K562 (cell line): ENCODE measurements at regions not wholly inside any gene's neighbourhood (a gene's known extent, or its start where the extent isn't known, plus 50 kb on each side); places are given as distances from the start of the nearest gene placed in this dataset.

Experiments
- ATAC-seq: fragments of 200-7000 bp; cut with Tn5 transposase; 3 replicates; pipeline ENCODE4 v1.9.1; 2020; ENCODE audit warnings: moderate library complexity
- BruUV-seq: library from RNA; stranded (reverse); fragments of 400-500 nt; replicated peaks from 2 replicates; lab custom pipeline; 2021; lab: Mats Ljungman, UMichigan
- CTCF ChIA-PET: fragments of 300-600 bp; formaldehyde crosslinking; extraction: SDS; loops from one replicate; lab custom pipeline; 2021; ENCODE audit warnings: low intra/inter-chr PET ratio; lab: Yijun Ruan, JAX
- POLR2A ChIA-PET: fragments of 300-600, 350-650 bp; sonication (Branson Sonifier 250); formaldehyde crosslinking; extraction: SDS; loops from one replicate; lab custom pipeline; 2021; ENCODE audit warnings: antibody characterized with exemption, inconsistent platforms; lab: Yijun Ruan, JAX
- DNase-seq, 4 experiments: peaks; one replicate each; pipeline versions ENCODE4 v3.0.0 to v3.0.0-alpha.2; 2011 to 2018; ENCODE audit warnings: low spot score in 3 of 4, mixed read lengths in 3 of 4; ENCODE audit errors: extremely low read depth in 1 of 4
- FAIRE-seq: peaks from 2 replicates; lab custom pipeline; 2011; peaks lifted over from hg19 to GRCh38; lab: Jason Lieb, UNC
- H2AFZ ChIP-seq: 2 replicates; pipeline ENCODE4 v1.6.0; 2011; ENCODE audit warnings: low read depth, low read length, control low read depth, inconsistent platforms
- H3K27ac ChIP-seq: fragments of 200-600 bp; 3 replicates; pipeline ENCODE4 v1.8.0; 2011; ENCODE audit warnings: low read depth, mild to moderate bottlenecking, control low read depth, inconsistent platforms, low read length, moderate library complexity, mixed read lengths; ENCODE audit errors: extremely low read depth
- H3K27me3 ChIP-seq, 2 experiments: fragments of 300-600 bp in 1 of 2; 2 replicates in 1 of 2; 3 replicates in 1 of 2; pipeline versions ENCODE4 v1.6.0 to v1.8.0; 2011; ENCODE audit warnings: inconsistent platforms in 2 of 2, low read length in 2 of 2, mild to moderate bottlenecking in 1 of 2, mixed read lengths in 1 of 2, moderate library complexity in 1 of 2; ENCODE audit not compliant: control insufficient read depth in 2 of 2, insufficient read depth in 2 of 2
- H3K36me3 ChIP-seq: fragments of 300-600 bp; 3 replicates; pipeline ENCODE4 v1.8.0; 2011; ENCODE audit warnings: mild to moderate bottlenecking, low read length, inconsistent platforms; ENCODE audit not compliant: control insufficient read depth, insufficient read depth
- H3K4me1 ChIP-seq, 2 experiments: fragments of 200-600 bp in 1 of 2; replicated peaks in 1 of 2; 2 replicates in 1 of 2; 3 replicates in 1 of 2; pipeline versions ENCODE4 v1.5.1 to v1.8.0; 2011; ENCODE audit warnings: inconsistent platforms in 2 of 2, low read length in 2 of 2, mild to moderate bottlenecking in 1 of 2, mixed read lengths in 1 of 2, moderate library complexity in 1 of 2; ENCODE audit not compliant: control insufficient read depth in 2 of 2, insufficient read depth in 2 of 2
- H3K4me2 ChIP-seq: 2 replicates; pipeline ENCODE4 v1.6.1; 2011; ENCODE audit warnings: low read length, control low read depth, inconsistent platforms, mixed read lengths; ENCODE audit not compliant: insufficient read depth
- H3K4me3 ChIP-seq: fragments of 200-600 bp; sonication (generic), shearing (Covaris generic); 2 replicates; pipeline ENCODE4 v1.5.1; 2016; ENCODE audit warnings: control low read depth, inconsistent platforms
- H3K79me2 ChIP-seq: fragments of 200-600 bp; 3 replicates; pipeline ENCODE4 v1.8.0; 2011; ENCODE audit warnings: low read length, inconsistent platforms; ENCODE audit not compliant: control insufficient read depth, insufficient read depth
- H3K9ac ChIP-seq, 2 experiments: 2 replicates each; pipeline versions ENCODE4 v1.6.0 to v1.6.1; 2011; ENCODE audit warnings: low read depth in 2 of 2, low read length in 2 of 2, control low read depth in 1 of 2, inconsistent platforms in 1 of 2, mild to moderate bottlenecking in 1 of 2, mixed read lengths in 1 of 2; ENCODE audit not compliant: insufficient read depth in 1 of 2
- H3K9me1 ChIP-seq: one replicate; pipeline ENCODE4 v1.6.0; 2011; ENCODE audit warnings: inconsistent platforms, mild to moderate bottlenecking, low read length, moderate library complexity; ENCODE audit not compliant: control insufficient read depth, insufficient read depth
- H3K9me3 ChIP-seq: replicated peaks from 2 replicates; pipeline ENCODE4 v1.5.1; 2011; ENCODE audit warnings: low read depth, low read length, inconsistent platforms; ENCODE audit not compliant: control insufficient read depth, insufficient read depth
- H4K20me1 ChIP-seq: replicated peaks from 2 replicates; pipeline ENCODE4 v1.6.1; 2011; ENCODE audit warnings: low read length, inconsistent platforms, mixed read lengths; ENCODE audit not compliant: control insufficient read depth, insufficient read depth
- CREB1 ChIP-seq, 2 experiments: sonication (generic) in 1 of 2; formaldehyde crosslinking in 1 of 2; IDR thresholded peaks; 2 replicates each; pipeline versions ENCODE4 v1.6.1 to v1.8.0; 2012 to 2022; ENCODE audit warnings: inconsistent platforms in 1 of 2, mild to moderate bottlenecking in 1 of 2, missing genetic modification reagents in 1 of 2, moderate library complexity in 1 of 2
- ILF3 ChIP-seq: fragments of 450-650 bp; IDR thresholded peaks from 2 replicates; pipeline ENCODE4 v1.6.1; 2018; ENCODE audit warnings: antibody characterized with exemption, mild to moderate bottlenecking, moderate library complexity, borderline replicate concordance
- ILK ChIP-seq: fragments of 450-650 bp; IDR thresholded peaks from 2 replicates; pipeline ENCODE4 v1.6.1; 2016; ENCODE audit warnings: missing genetic modification characterization, low read depth, mild to moderate bottlenecking, missing compliant biosample characterization, moderate library complexity, borderline replicate concordance
- MEIS2 ChIP-seq: fragments of 450-650 bp; IDR thresholded peaks from 2 replicates; pipeline ENCODE4 v1.6.1; 2014; ENCODE audit warnings: mild to moderate bottlenecking; ENCODE audit not compliant: partially characterized antibody
- RAD21 ChIP-seq, 2 experiments: fragments of 250-450 bp in 1 of 2; fragments of 450-650 bp in 1 of 2; sonication (Bioruptor Pico) in 1 of 2; formaldehyde crosslinking in 1 of 2; IDR thresholded peaks in 1 of 2; conservative IDR thresholded peaks in 1 of 2; 2 replicates each; pipeline versions ENCODE4 v1.4.0 to v1.8.0; 2020 to 2022; ENCODE audit warnings: mild to moderate bottlenecking in 2 of 2, moderate library complexity in 1 of 2
- TARDBP ChIP-seq: fragments of 450-650 bp; IDR thresholded peaks from 2 replicates; pipeline ENCODE4 v1.6.1; 2016
- TBL1XR1 ChIP-seq, 2 experiments: IDR thresholded peaks; 2 replicates each; pipeline ENCODE4 v1.6.1; 2012; ENCODE audit warnings: improper control_type of control experiment in 2 of 2, low read length in 2 of 2, mild to moderate bottlenecking in 1 of 2
- ZNF561 ChIP-seq: fragments of 450-650 bp; formaldehyde crosslinking; conservative IDR thresholded peaks from 2 replicates; pipeline ENCODE4 v1.4.0; 2020; ENCODE audit warnings: mild to moderate bottlenecking, moderate library complexity
- ZNF696 ChIP-seq: fragments of 250-450 bp; sonication (Bioruptor Pico); conservative IDR thresholded peaks from 2 replicates; pipeline ENCODE4 v1.4.0; 2020; ENCODE audit warnings: mild to moderate bottlenecking, moderate library complexity
- WGBS: fragments of 100-300 bp; shearing (Covaris generic); methylation state at CpG from one replicate; pipeline ENCODE4 v1.1.6; 2016; ENCODE audit warnings: low coverage, mixed read lengths; ENCODE audit not compliant: insufficient coverage; ENCODE audit errors: missing lambda C conversion rate; 5-methylcytosine and 5-hydroxymethylcytosine counted together
- in situ Hi-C: fragments of 300-500 bp; cut with MboI; formaldehyde crosslinking; loops from 4 replicates; pipeline ENCODE4 v1.15.0; 2018; ENCODE audit warnings: inconsistent platforms, mixed read lengths
- intact Hi-C: fragments of 100-400 bp; cut with micrococcal nuclease; formaldehyde crosslinking; loops from 2 replicates; pipeline ENCODE4 v1.14.2; 2022
- TF ChIP-seq, protein P1 (sequence below): fragments of 250-450 bp; sonication (Bioruptor Pico); IDR thresholded peaks from 2 replicates; pipeline ENCODE4 v1.5.0; 2021
- TF ChIP-seq, protein P2 (sequence below): fragments of 450-650 bp; IDR thresholded peaks from 2 replicates; pipeline ENCODE4 v1.6.1; 2017; ENCODE audit warnings: antibody characterized with exemption, mild to moderate bottlenecking

DNA sequence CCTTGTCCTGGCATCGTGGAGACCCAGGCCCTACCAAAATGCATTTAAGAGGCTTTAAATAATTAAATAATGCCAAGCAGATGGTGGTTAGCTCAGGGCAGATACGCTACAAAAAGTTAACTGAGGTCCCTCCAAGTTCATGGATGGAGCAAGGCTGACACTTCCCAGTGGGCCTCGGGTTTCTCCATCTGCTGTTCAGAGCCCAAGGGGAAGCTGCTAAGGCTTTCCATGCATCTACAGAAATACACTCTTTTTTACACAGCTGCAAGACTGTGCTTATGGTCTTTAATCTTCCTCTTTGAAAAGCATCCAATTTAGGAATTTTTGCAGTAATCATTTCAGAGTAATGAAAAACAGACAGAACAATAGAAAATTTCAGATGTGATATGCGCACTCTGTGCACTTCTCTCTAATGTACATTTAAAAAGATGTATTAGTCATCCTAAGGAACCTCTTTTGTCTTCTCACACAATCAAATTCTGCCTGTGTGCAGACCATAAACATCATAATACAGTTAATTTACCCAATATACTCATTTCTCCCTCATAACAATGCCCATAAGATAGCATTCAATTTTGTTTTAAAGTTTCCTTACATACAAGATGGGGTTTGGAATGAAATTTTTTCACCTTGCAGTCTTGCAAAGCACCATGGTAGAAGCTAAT lies 173.2 kb upstream of the ATP1B1 start:
- ATAC-seq: no peak
- CTCF ChIA-PET: no interaction called here

More for the DNA sequence above, 173.2 kb upstream of the ATP1B1 start:
- no TSS peak for BruUV-seq
- Histone ChIP-seq H2AFZ (no peak overlapping the region), H3K9ac (no peak overlapping the region), H3K9me3 (no peaks in the 10 kb centered on the region), H3K79me2 (no peaks in the 10 kb centered on the region), H3K4me3 (no peak overlapping the region), H3K27ac (no peak overlapping the region), H4K20me1 (no peaks in the 10 kb centered on the region), H3K4me1 (no peaks in the 10 kb centered on the region), H3K27me3 (no peaks in the 10 kb centered on the region), H3K9me1 (no peaks in the 10 kb centered on the region), H3K36me3 (no peaks in the 10 kb centered on the region), H3K4me2 (no peak overlapping the region)
- intact Hi-C loops: no loop called here
- TF ChIP-seq, protein P1, sequence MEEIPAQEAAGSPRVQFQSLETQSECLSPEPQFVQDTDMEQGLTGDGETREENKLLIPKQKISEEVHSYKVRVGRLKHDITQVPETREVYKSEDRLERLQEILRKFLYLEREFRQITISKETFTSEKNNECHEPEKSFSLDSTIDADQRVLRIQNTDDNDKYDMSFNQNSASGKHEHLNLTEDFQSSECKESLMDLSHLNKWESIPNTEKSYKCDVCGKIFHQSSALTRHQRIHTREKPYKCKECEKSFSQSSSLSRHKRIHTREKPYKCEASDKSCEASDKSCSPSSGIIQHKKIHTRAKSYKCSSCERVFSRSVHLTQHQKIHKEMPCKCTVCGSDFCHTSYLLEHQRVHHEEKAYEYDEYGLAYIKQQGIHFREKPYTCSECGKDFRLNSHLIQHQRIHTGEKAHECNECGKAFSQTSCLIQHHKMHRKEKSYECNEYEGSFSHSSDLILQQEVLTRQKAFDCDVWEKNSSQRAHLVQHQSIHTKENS (CRISPR knock-in tag): no peak
- TF ChIP-seq ILK (tag) (no peak), ZNF561 (CRISPR knock-in tag) (no peak), TBL1XR1 (IDR thresholded peaks at IDR 0.05; ENCODE audit: low read length in 2 of 2) (no peak), MEIS2 (no peak), ILF3 (no peak), ZNF696 (CRISPR knock-in tag) (no peak), RAD21 (CRISPR knock-in tag; conservative IDR thresholded peaks at IDR 0.05 in 1 of 2, IDR thresholded peaks at IDR 0.05 in 1 of 2) (no peak), TARDBP (no peak), CREB1 (IDR thresholded peaks at IDR 0.05) (no peak), CREB1 (CRISPR knock-in tag; IDR thresholded peaks at IDR 0.05) (no peak)
- TF ChIP-seq, protein P2, sequence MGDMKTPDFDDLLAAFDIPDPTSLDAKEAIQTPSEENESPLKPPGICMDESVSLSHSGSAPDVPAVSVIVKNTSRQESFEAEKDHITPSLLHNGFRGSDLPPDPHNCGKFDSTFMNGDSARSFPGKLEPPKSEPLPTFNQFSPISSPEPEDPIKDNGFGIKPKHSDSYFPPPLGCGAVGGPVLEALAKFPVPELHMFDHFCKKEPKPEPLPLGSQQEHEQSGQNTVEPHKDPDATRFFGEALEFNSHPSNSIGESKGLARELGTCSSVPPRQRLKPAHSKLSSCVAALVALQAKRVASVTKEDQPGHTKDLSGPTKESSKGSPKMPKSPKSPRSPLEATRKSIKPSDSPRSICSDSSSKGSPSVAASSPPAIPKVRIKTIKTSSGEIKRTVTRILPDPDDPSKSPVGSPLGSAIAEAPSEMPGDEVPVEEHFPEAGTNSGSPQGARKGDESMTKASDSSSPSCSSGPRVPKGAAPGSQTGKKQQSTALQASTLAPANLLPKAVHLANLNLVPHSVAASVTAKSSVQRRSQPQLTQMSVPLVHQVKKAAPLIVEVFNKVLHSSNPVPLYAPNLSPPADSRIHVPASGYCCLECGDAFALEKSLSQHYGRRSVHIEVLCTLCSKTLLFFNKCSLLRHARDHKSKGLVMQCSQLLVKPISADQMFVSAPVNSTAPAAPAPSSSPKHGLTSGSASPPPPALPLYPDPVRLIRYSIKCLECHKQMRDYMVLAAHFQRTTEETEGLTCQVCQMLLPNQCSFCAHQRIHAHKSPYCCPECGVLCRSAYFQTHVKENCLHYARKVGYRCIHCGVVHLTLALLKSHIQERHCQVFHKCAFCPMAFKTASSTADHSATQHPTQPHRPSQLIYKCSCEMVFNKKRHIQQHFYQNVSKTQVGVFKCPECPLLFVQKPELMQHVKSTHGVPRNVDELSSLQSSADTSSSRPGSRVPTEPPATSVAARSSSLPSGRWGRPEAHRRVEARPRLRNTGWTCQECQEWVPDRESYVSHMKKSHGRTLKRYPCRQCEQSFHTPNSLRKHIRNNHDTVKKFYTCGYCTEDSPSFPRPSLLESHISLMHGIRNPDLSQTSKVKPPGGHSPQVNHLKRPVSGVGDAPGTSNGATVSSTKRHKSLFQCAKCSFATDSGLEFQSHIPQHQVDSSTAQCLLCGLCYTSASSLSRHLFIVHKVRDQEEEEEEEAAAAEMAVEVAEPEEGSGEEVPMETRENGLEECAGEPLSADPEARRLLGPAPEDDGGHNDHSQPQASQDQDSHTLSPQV: no peak
- in situ Hi-C loops: no loop called here
- WGBS: 0% methylated on average over 4 of the region's 4 CpGs
- DNase-seq: no peak
- FAIRE-seq: no peak
- POLR2A ChIA-PET: no interaction called here
